Hematopoietic multipotent progenitor cell treated with erythropoietin and hydrocortisone succinate and interleukin-3 and kit ligand, for 6 days (in vitro differentiated cells): ENCODE measurements at regions not wholly inside any gene's neighbourhood (a gene's known extent, or its start where the extent isn't known, plus 50 kb on each side); places are given as distances from the start of the nearest gene placed in this dataset.
A peak's percentile ranks its signal among the peaks of the same experiment; 100 is the strongest.

Experiments
- DNase-seq: peaks from one replicate; pipeline ENCODE4 v3.0.0-alpha.2; 2015

GRCh38 chr20:16174311-16174710, 398.9 kb downstream of the KIF16B start:
- no peak for DNase-seq

- DNase-seq, result no peak
These were observed 400.2 kb downstream of the KIF16B start for GRCh38 chr20:16173044-16173443.

- DNase-seq, result no peak
These were observed 402.1 kb downstream of the KIF16B start for GRCh38 chr20:16171180-16171579.

GRCh38 chr20:16170406-16170971, 402.8 kb downstream of the KIF16B start:
- no peak for DNase-seq

GRCh38 chr20:16167423-16168130, 405.7 kb downstream of the KIF16B start:
- no peak for DNase-seq

- no peak for DNase-seq
These were observed 406.5 kb downstream of the KIF16B start for GRCh38 chr20:16166737-16167136.

GRCh38 chr20:16158976-16159286, 414.3 kb downstream of the KIF16B start:
- DNase-seq, result no peak

- no peak for DNase-seq
These were observed 414.9 kb downstream of the KIF16B start for GRCh38 chr20:16158090-16158975.

GRCh38 chr20:16147916-16148315, 425.3 kb downstream of the KIF16B start:
- DNase-seq, result no peak

GRCh38 chr20:16147216-16147615, 426.0 kb downstream of the KIF16B start:
- no peak for DNase-seq

- no peak for DNase-seq
These were observed 427.3 kb downstream of the KIF16B start for GRCh38 chr20:16145919-16146318.

GRCh38 chr20:16143596-16143995, 429.7 kb downstream of the KIF16B start:
- DNase-seq, result no peak

GRCh38 chr20:16135630-16136029, 437.6 kb downstream of the KIF16B start:
- DNase-seq, result no peak

- peak; percentile 2 for DNase-seq
These were observed 441.0 kb downstream of the KIF16B start for GRCh38 chr20:16132036-16132798.

- DNase-seq, result no peak
These were observed 443.8 kb downstream of the KIF16B start for GRCh38 chr20:16129411-16129810.

GRCh38 chr20:16128538-16129106, 444.6 kb downstream of the KIF16B start:
- no peak for DNase-seq

- DNase-seq, result no peak
These were observed 447.4 kb downstream of the KIF16B start for GRCh38 chr20:16125816-16126215.

- no peak for DNase-seq
These were observed 448.1 kb downstream of the KIF16B start for GRCh38 chr20:16124911-16125776.

- no peak for DNase-seq
These were observed 448.8 kb downstream of the KIF16B start for GRCh38 chr20:16124491-16124890.

- DNase-seq, result no peak
These were observed 449.6 kb downstream of the KIF16B start for GRCh38 chr20:16123623-16124022.

- DNase-seq, result no peak
These were observed 453.3 kb downstream of the KIF16B start for GRCh38 chr20:16119909-16120308.
